BJ (cell line): ENCODE measurements at regions not wholly inside any gene's neighbourhood (a gene's known extent, or its start where the extent isn't known, plus 50 kb on each side); places are given as distances from the start of the nearest gene placed in this dataset.

ENCODE experiments used
- CTCF ChIA-PET: fragments of 350-600 bp; formaldehyde crosslinking; extraction: SDS; loops from one replicate; lab custom pipeline; 2021; ENCODE audit warnings: antibody characterized with exemption, inconsistent platforms; lab: Yijun Ruan, JAX
- POLR2A ChIA-PET: fragments of 300-600 bp; sonication (Branson Sonifier 250); formaldehyde crosslinking; extraction: SDS; loops from one replicate; lab custom pipeline; 2021; ENCODE audit warnings: antibody characterized with exemption; lab: Charles Lee
- DNase-seq: peaks from one replicate; pipeline ENCODE4 v3.0.0-alpha.2; 2011; ENCODE audit warnings: low read depth
- H3K27me3 ChIP-seq: 2 replicates; pipeline ENCODE4 v1.6.0; 2011; ENCODE audit warnings: low read length; ENCODE audit not compliant: control insufficient read depth, insufficient read depth
- H3K36me3 ChIP-seq: 2 replicates; pipeline ENCODE4 v1.5.1; 2011; ENCODE audit warnings: low read length; ENCODE audit not compliant: control insufficient read depth, insufficient read depth
- H3K4me3 ChIP-seq: 2 replicates; pipeline ENCODE4 v1.5.1; 2011; ENCODE audit warnings: low read depth, mild to moderate bottlenecking, control low read depth, low read length
- TF ChIP-seq, protein P1 (sequence below): IDR thresholded peaks from 2 replicates; pipeline ENCODE4 v1.5.1; 2011; ENCODE audit warnings: low read depth, mild to moderate bottlenecking, control low read depth, inconsistent platforms, low read length, moderate library complexity; ENCODE audit not compliant: insufficient read depth

DNA sequence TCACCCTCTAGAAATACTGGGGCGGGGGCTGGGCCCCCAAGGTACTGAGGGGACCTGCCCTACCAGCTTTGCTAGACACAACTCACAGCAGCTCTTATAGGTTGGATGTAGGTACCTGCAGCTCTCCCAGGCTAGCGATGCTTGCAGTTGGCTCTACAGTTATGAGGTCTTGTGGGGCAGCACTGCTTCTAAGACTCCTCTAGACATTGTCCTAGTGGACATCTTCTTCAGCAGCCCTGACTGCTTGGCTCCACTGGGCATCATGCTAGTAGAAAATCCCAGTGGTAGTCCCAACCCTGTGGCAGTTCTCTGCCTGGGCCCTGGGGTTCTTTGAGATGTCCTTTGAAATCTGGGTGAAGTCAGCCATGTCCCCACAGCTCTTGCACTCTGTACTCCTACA lies 419.3 kb upstream of the SEL1L start:
- CTCF ChIA-PET, result no interaction called here
- H3K4me3 ChIP-seq, result no peak overlapping the region
- H3K36me3 ChIP-seq, result no peaks in the 10 kb centered on the region
- no peaks in the 10 kb centered on the region for H3K27me3 ChIP-seq
- POLR2A ChIA-PET, result no interaction called here
- DNase-seq, result no peak
- TF ChIP-seq, protein P1, sequence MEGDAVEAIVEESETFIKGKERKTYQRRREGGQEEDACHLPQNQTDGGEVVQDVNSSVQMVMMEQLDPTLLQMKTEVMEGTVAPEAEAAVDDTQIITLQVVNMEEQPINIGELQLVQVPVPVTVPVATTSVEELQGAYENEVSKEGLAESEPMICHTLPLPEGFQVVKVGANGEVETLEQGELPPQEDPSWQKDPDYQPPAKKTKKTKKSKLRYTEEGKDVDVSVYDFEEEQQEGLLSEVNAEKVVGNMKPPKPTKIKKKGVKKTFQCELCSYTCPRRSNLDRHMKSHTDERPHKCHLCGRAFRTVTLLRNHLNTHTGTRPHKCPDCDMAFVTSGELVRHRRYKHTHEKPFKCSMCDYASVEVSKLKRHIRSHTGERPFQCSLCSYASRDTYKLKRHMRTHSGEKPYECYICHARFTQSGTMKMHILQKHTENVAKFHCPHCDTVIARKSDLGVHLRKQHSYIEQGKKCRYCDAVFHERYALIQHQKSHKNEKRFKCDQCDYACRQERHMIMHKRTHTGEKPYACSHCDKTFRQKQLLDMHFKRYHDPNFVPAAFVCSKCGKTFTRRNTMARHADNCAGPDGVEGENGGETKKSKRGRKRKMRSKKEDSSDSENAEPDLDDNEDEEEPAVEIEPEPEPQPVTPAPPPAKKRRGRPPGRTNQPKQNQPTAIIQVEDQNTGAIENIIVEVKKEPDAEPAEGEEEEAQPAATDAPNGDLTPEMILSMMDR, result no peak

DNA sequence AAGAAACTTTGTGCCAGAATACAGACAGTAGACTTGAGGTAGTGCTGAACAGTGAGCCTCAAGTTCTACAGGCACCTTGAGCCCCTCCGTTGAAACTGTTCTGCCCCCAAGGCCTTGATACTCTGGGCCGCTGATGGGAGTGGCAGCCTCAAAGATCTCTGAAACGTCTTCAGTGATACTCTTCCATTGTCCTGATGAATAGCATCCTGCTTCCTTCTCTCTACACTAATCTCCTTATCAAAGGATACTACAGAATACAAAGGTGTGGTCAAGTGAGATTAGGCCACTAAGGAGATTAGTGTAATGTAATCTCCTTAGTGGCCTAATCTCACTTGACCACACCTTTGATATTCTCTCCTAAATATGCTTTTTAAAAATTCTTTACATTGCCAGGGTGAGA lies 419.8 kb upstream of the SEL1L start:
- ChIA-PET CTCF (no interaction called here), POLR2A (no interaction called here)

DNA sequence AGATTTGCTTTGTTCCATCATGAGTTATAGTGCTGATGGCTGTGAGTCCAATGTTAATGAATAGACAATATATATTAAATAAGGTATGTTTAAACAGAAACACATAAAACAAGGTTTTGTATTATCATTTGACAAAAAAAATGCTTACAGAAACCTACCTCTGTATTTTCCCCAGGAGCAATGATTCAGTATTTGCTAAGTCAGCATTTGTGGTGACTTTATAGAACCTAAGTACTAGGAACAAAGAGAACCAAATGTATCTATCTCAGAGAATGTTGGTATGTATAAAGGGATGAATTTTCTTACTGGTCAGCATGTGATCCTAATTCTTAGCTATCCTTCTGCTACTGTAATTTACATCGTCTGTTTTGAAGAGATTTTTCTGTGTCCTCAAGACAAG lies 421.5 kb upstream of the SEL1L start:
- POLR2A ChIA-PET, result no interaction called here
- no peaks in the 10 kb centered on the region for H3K36me3 ChIP-seq
- CTCF ChIA-PET, result no interaction called here
- no peak overlapping the region for H3K4me3 ChIP-seq
- TF ChIP-seq, protein P1, result no peak
- DNase-seq, result no peak
- no peaks in the 10 kb centered on the region for H3K27me3 ChIP-seq

More for the DNA sequence above, 419.8 kb upstream of the SEL1L start:
- H3K27me3 ChIP-seq, result no peaks in the 10 kb centered on the region
- DNase-seq, result no peak
- TF ChIP-seq, protein P1, result no peak
- no peaks in the 10 kb centered on the region for H3K36me3 ChIP-seq
- no peak overlapping the region for H3K4me3 ChIP-seq

DNA sequence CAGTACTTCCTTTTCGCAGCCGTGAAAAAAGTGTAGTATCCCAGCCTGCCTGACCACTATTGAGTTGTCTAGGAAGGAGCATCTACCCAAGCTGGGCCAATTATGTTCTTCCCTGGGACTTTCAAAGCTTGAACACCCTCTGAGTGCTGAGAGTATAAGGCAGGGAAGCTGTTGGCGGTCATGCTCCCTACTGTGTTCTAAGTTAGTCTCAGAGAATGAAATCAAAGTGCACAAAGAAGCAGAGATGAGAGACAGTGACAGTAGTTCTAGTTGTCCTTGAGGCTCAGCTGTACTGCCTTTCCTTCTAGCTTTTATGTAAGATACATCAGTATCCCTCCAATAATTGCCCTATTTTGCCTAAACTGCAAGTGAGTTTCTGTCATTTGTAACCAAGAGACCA lies 427.1 kb upstream of the SEL1L start:
- Histone ChIP-seq H3K36me3 (no peaks in the 10 kb centered on the region), H3K27me3 (no peaks in the 10 kb centered on the region), H3K4me3 (no peak overlapping the region)
- TF ChIP-seq, protein P1, result no peak
- DNase-seq, result no peak
- ChIA-PET CTCF (no interaction called here), POLR2A (no interaction called here)

DNA sequence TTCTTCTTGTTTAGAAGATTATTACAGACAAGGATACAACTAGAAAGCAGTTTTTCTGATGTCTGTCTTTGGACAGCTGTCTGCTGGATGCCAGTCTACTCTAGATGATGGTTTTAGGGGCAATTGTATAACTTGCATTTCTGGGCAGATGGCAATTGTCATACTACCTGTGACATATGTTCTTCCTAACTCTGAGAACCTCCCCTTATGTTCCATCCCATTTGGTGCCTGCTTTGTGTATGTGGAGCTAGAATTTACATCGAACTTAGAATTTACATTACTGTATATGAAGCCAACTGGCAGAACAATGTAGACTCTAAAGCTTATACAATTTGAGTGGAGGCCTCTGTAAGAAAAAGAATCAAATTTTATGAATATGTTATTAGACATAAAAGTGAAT lies 430.2 kb upstream of the SEL1L start:
- POLR2A ChIA-PET, result no interaction called here
- Histone ChIP-seq H3K36me3 (no peaks in the 10 kb centered on the region), H3K4me3 (no peak overlapping the region), H3K27me3 (no peaks in the 10 kb centered on the region)
- no peak for DNase-seq
- TF ChIP-seq, protein P1, result no peak
- CTCF ChIA-PET, result no interaction called here
